ENCODE measurements at regions not wholly inside any gene's neighbourhood (a gene's known extent, or its start where the extent isn't known, plus 50 kb on each side); places are given as distances from the start of the nearest gene placed in this dataset.

DNA sequence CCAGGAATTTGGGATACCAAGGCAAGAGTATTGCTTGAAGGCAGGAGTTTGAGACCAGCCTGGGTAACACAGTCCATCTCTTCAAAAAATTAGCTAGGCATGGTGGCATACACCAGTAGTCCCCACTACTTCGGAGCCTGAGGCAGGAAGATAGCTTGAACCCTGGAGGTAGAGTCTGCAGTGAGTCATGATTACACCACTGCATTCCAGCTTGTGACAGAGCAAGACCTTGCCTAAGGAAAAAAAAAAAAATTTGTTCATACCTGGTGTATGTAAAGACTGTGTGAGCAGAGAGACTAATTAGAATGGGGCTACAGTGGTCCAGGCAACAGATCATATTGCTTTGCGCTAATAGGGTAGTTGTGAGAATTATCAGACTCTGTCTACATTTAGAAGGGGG is 778.3 kb upstream of the PCDH20 start:
- TF ChIP-seq CTCF (IDR thresholded peaks at IDR 0.05; ENCODE audit: low read depth, low read length) (no peak), EZH2phosphoT487 (IDR thresholded peaks at IDR 0.05; ENCODE audit: low read depth) (no peak)
